ENCODE measurements at regions not wholly inside any gene's neighbourhood (a gene's known extent, or its start where the extent isn't known, plus 50 kb on each side); places are given as distances from the start of the nearest gene placed in this dataset.

- no peak for DNase-seq (ENCODE audit: low spot score)
Observed at GRCh38 chr10:88023676-88024075, 160.3 kb downstream of the PTEN start.

- DNase-seq (ENCODE audit: low spot score) = no peak
Observed at GRCh38 chr10:88026031-88026430, 162.6 kb downstream of the PTEN start.

GRCh38 chr10:88027570-88027969 is 164.1 kb downstream of the PTEN start:
- no peak for DNase-seq (ENCODE audit: low spot score)

GRCh38 chr10:88028072-88028471 is 164.6 kb downstream of the PTEN start:
- no peak for DNase-seq (ENCODE audit: low spot score)

GRCh38 chr10:88028654-88029053 is 165.2 kb downstream of the PTEN start:
- DNase-seq (ENCODE audit: low spot score) = no peak

DNA sequence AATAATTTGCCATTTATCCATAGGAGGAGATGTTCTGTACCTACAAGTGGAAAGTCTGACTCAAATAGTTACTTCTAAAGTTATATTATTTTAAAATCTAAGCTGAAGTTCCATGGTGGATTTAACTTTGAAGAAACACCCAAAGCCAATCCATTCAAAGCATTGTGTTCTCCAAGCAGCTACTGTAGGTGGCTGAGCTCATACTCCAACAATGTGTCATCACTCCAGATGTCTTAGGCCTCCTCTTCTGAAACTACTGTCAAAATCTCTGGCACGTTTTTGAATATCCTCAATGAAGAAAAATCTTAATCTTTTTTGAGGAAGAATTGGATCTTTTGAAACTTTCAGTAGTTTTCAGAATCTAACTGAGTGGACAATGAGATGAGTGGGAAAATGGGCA is 169.1 kb downstream of the PTEN start:
- DNase-seq (ENCODE audit: low spot score) = no peak

- DNase-seq (ENCODE audit: low spot score) = no peak
Observed at GRCh38 chr10:88033385-88033784, 170.0 kb downstream of the PTEN start.

DNA sequence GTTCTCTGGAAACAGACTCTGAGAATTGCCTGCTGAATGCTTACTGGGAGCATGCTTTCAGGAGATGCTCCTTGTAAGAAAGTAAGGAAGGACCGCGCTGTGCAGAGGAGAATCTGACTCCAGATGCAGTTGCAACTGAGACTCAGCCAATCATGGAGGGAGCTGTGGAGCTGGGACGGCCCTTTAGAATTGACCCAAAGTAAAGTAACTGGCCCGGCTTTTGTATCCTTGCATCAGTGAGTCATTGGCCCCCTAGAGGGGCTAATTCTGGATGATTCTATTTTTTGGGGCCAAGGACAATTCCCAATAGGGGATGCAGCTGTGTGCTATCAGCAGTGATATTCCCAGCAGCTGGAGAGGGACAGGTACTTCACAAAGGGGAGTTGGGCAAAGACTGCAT is 170.4 kb downstream of the PTEN start:
- DNase-seq (ENCODE audit: low spot score) = no peak

DNA sequence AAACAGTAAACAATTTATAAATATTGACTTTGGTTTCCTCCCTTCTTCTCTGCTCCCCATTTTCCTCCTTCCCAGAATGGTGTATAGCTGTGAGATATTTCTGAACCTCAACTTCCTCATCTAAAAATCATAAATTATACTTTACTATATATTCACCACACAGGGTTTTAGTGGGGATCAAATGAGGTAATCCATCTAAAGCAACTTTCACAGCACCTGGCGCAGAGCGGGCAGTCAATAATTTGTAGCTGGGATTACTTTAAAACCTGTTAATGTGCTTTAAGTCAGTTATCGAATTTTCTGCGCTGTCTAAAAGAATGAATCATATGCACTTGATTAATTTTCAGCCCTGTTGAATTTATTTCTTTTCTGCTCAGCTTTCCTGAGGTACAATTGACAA is 172.7 kb downstream of the PTEN start:
- no peak for DNase-seq (ENCODE audit: low spot score)

DNA sequence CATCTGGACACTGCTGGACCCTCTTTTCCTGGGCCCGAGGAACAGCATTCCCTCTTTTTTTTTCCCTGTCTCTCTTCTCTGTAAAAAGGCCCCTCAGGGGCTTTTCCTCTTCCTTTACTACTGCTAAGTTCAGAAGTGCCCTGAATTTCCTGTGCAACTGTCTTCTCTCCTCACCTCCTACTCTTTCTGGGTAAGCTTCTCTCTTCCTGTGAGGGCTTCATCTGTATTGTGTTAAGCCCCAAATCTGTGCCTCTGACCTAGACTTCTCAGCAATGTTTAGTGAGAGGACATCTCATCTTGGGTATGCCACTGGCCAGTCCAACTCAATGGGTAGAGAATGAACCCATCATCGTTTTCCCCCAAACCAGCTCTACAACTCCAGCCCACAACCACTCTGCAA is 174.2 kb downstream of the PTEN start:
- no peak for DNase-seq (ENCODE audit: low spot score)

GRCh38 chr10:88038268-88038667 is 174.8 kb downstream of the PTEN start:
- no peak for DNase-seq (ENCODE audit: low spot score)

- DNase-seq (ENCODE audit: low spot score) = no peak
Observed at GRCh38 chr10:88039496-88040200, 176.2 kb downstream of the PTEN start.

DNA sequence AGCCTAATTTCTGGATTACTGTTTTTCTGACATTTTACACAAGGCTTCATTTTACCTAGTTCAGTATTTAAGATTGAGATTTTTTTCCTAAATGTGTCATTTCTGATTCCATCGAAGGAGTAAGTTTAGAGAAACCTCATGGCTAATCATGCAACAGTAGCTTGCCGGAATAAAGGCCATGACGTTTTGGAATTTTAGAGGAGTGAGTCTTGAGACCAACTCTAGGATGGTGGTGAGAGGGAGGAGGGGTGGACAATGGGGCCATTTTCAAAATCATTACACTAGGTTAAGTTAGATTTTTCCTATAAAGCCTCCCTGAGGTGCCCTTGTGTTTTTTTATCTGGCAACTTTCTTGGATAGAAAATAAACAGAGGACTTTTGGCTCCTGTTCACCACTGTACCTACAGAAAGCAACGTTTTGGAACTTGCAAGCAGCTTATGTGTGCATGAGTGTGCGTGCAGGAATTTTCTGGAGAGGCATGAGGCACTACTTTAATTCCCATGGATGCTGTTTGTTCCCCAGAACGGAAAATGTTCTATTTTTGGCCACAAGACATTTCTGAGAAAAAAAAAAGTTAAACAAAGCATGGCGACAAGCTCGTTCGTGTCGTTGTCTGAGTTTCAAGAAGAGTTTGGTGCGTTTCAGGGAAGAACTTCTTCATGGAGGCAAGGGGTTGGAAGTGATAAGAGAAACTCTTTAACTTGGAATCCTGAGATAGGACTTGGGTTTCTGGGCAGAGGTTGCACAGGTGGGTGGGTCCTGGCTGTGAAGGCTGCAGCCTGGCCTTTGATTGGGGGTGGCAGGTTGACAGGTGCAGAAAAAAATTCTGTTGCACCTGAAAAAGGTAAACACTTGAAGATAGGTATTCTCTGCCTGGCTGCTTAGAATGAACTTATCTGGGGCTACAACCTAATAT is 178.1 kb downstream of the PTEN start:
- DNase-seq (ENCODE audit: low spot score) = no peak

DNA sequence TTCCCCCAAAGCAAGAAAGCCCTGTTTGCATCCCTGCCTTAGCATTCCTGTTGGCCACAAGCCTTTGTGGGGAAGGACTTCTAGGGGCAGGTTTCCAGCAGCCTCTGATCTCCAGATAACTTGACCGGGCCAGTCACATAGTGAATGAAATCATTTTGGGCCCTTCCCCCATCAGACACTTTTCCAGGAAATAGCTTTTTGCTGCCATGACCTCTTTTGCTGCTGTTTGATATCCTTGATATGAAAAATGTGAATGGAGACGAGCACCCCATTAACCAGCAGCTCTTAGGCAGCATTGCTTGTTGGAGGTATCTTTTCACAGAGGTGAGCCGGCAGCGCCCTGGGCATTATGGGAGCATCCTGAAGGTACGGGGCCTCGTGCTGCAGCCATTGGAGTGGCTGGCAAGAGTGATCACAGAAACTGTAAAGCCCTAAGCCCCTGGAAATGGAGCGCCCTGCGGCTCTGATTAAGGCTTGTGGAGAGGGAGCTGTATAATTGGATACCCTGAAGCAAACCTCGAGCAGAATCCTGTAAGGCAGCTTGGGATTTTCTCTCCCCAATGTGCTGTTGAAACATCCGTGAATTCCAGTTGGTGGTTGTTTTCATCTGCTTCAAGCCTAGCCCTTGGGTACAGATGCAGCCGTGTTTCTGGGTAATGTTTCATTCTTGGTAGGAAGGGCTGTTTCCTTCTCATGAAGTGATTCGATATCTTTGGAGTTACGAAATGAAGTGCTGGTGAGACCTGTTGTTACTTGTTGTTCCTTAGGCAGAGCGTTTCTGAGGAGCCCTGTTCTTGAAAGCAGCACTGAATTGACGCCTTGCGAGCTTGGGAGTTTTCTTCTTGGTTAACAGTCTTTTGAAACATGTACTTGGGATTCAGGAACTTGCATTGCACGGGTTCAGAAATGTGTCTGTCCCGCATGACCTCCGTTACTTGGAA is 179.0 kb downstream of the PTEN start:
- no peak for DNase-seq (ENCODE audit: low spot score)

DNA sequence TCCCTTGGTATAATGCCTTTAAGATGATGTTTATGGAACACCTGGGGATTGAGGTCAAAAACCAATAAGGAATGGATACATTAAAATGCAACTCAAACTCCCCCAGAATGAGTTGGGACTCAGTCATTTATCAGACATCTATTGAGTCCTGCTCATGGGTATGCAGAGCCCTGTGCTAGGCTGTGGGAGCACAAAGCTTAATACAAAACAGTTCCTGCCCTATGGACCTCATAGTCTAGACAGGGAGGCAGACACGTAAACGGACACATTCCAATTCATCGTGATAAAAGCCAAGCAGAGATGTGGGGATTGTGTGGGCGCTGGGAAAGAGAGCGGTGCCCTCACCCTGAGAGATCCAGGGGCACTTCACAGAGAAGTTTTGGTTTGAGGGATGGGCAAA is 181.7 kb downstream of the PTEN start:
- DNase-seq (ENCODE audit: low spot score) = no peak

DNA sequence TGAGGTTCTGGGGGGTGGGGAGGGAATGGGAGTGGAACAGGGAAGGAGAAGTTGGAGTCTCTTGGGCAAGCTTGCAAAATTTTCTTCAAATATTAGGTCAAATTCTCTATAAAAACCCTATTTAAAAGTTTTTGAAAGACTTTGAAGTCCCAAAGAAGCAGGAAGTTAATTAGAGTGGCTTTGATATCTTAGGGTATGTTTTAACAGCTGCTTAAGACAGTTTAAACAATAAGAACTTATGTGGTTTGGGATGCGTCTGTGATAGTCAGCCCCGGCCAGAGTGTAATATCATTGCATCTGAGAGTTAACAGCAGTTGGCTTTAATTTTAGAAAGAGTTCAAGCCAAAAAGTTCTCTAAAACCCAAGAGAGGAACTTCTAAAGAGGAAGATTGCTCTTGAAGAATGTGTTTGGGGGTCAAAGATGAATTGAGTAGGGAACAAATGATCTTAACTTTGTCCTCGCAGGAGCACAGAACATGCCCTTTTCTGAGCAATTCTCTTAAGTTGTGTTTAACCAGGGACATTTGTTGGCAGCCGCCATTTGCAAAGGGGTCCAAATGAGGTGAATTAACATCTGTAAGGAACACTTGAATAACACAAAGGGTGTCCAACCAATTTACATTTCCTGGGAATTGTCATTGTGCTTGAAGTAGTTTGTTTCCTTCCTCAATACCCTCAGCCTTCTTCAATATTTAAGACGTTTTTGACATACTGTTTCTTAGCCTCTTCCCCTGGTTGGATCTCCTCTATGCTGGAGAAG is 182.4 kb downstream of the PTEN start:
- DNase-seq (ENCODE audit: low spot score) = no peak

DNA sequence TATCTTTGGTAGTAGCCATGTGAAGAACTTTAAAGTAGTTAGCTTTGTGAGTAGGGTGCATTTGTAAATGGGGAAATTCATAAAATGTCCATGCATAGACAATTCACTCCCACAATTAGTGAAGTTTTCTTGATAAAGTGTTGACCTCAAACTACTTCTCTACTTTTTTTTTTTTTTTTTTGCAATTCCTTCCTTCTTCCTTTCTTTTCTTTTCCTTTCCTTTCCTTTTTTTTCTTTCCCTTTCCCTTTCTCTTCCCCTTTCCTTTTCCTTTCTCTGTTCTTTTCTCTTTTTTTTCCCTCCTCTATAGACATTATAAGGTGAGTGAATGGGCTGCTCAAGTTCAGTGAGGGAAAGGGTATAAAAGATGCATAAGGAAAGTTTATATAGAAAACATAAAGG is 184.2 kb downstream of the PTEN start:
- DNase-seq (ENCODE audit: low spot score) = no peak

- DNase-seq (ENCODE audit: low spot score) = no peak
Observed at GRCh38 chr10:88048312-88048711, 184.9 kb downstream of the PTEN start.

- no peak for DNase-seq (ENCODE audit: low spot score)
Observed at GRCh38 chr10:88049204-88049603, 185.8 kb downstream of the PTEN start.

- DNase-seq (ENCODE audit: low spot score) = no peak
Observed at GRCh38 chr10:88057720-88058119, 194.3 kb downstream of the PTEN start.

- DNase-seq (ENCODE audit: low spot score) = no peak
Observed at GRCh38 chr10:88058750-88059149, 195.3 kb downstream of the PTEN start.

GRCh38 chr10:88059190-88059589 is 195.8 kb downstream of the PTEN start:
- no peak for DNase-seq (ENCODE audit: low spot score)
